ENCODE measurements at regions not wholly inside any gene's neighbourhood (a gene's known extent, or its start where the extent isn't known, plus 50 kb on each side); places are given as distances from the start of the nearest gene placed in this dataset.

- no TSS peak for BruUV-seq (replicated peaks)
- no peak overlapping the region for H3K27ac Mint-ChIP-seq (ENCODE audit: low read depth, unreplicated experiment)
- no peaks in the 10 kb centered on the region for H3K9me3 Mint-ChIP-seq (ENCODE audit: unreplicated experiment)
- peaks cover 22% of the 10 kb centered on the region for H3K27me3 Mint-ChIP-seq (ENCODE audit: insufficient read depth, unreplicated experiment)
- ChIA-PET POLR2A (no interaction called here), CTCF (no interaction called here)
- H3K36me3 Mint-ChIP-seq (ENCODE audit: insufficient read depth, unreplicated experiment) = no peaks in the 10 kb centered on the region
- intact Hi-C loops (cut with micrococcal nuclease) = no loop called here
- H3K4me3 Mint-ChIP-seq (ENCODE audit: unreplicated experiment) = no peak overlapping the region
- H3K4me1 Mint-ChIP-seq (ENCODE audit: insufficient read depth, unreplicated experiment) = peaks cover 6% of the 10 kb centered on the region
- no peak for DNase-seq (ENCODE audit: unreplicated experiment)
- TF ChIP-seq CTCF (IDR thresholded peaks at IDR 0.05; ENCODE audit: unreplicated experiment) = no peak
Measured at GRCh38 chr7:370775-371118, 80.8 kb downstream of the FOXL3 start.

- no TSS peak for BruUV-seq (replicated peaks)
- CTCF ChIA-PET = interaction anchor here (0.6 kb wide), 1 partner anchor 83 kb away, joined by 5 read pairs; no protein-coding TSS in a partner anchor
- POLR2A ChIA-PET = no interaction called here
- Mint-ChIP-seq H3K9me3 (ENCODE audit: unreplicated experiment) (no peaks in the 10 kb centered on the region), H3K27me3 (ENCODE audit: insufficient read depth, unreplicated experiment) (peaks cover 22% of the 10 kb centered on the region), H3K27ac (ENCODE audit: low read depth, unreplicated experiment) (no peak overlapping the region), H3K36me3 (ENCODE audit: insufficient read depth, unreplicated experiment) (no peaks in the 10 kb centered on the region), H3K4me1 (ENCODE audit: insufficient read depth, unreplicated experiment) (peaks cover 5% of the 10 kb centered on the region), H3K4me3 (ENCODE audit: unreplicated experiment) (no peak overlapping the region)
- TF ChIP-seq CTCF (IDR thresholded peaks at IDR 0.05; ENCODE audit: unreplicated experiment) = no peak
- intact Hi-C loops (cut with micrococcal nuclease) = no loop called here
- peak; percentile 6 for DNase-seq (ENCODE audit: unreplicated experiment)
Measured at GRCh38 chr7:371119-371778, 81.3 kb downstream of the FOXL3 start.

GRCh38 chr7:371779-372545 is 82.0 kb downstream of the FOXL3 start:
- H3K27me3 Mint-ChIP-seq (ENCODE audit: insufficient read depth, unreplicated experiment) = peaks cover 17% of the 10 kb centered on the region
- DNase-seq (ENCODE audit: unreplicated experiment) = peak; percentile 6
- H3K9me3 Mint-ChIP-seq (ENCODE audit: unreplicated experiment) = no peaks in the 10 kb centered on the region
- H3K27ac Mint-ChIP-seq (ENCODE audit: low read depth, unreplicated experiment) = no peak overlapping the region
- H3K36me3 Mint-ChIP-seq (ENCODE audit: insufficient read depth, unreplicated experiment) = no peaks in the 10 kb centered on the region
- no peak overlapping the region for H3K4me3 Mint-ChIP-seq (ENCODE audit: unreplicated experiment)
- intact Hi-C loops (cut with micrococcal nuclease) = no loop called here
- no peaks in the 10 kb centered on the region for H3K4me1 Mint-ChIP-seq (ENCODE audit: insufficient read depth, unreplicated experiment)
- no peak for TF ChIP-seq CTCF (IDR thresholded peaks at IDR 0.05; ENCODE audit: unreplicated experiment)
- ChIA-PET CTCF (interaction anchor here (0.6 kb wide), 1 partner anchor 82 kb away, joined by 5 read pairs; no protein-coding TSS in a partner anchor), POLR2A (no interaction called here)
- BruUV-seq (replicated peaks) = no TSS peak

DNA sequence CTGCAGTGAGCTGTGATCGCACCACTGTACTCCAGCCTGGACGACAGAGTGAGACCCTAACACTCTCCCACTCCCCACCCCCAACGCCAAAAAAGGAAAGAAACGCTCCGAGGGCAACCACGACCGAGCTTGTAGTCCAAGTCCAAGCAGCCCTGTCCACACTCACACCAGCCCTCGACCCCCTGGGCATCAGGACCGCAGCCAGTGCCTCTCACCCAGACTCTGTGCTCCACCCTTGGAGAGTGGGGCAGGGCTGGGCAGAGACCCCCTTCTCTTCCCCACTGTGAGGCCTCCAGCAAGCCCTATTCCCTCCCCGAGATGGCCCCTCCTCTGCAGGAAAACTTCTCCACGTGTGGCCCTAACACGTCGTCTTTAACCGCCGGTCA is 82.6 kb downstream of the FOXL3 start:
- Mint-ChIP-seq H3K4me3 (ENCODE audit: unreplicated experiment) (no peak overlapping the region), H3K27me3 (ENCODE audit: insufficient read depth, unreplicated experiment) (peaks cover 14% of the 10 kb centered on the region), H3K36me3 (ENCODE audit: insufficient read depth, unreplicated experiment) (no peaks in the 10 kb centered on the region), H3K9me3 (ENCODE audit: unreplicated experiment) (no peaks in the 10 kb centered on the region), H3K4me1 (ENCODE audit: insufficient read depth, unreplicated experiment) (no peaks in the 10 kb centered on the region), H3K27ac (ENCODE audit: low read depth, unreplicated experiment) (no peak overlapping the region)
- CTCF ChIA-PET = no interaction called here
- no peak for TF ChIP-seq CTCF (IDR thresholded peaks at IDR 0.05; ENCODE audit: unreplicated experiment)
- DNase-seq (ENCODE audit: unreplicated experiment) = no peak
- POLR2A ChIA-PET = no interaction called here
- intact Hi-C loops (cut with micrococcal nuclease) = no loop called here
- BruUV-seq (replicated peaks) = no TSS peak
